NOMO-1 treated with DMSO at 0.1 percent for 48 hours (cell line): ENCODE measurements at regions not wholly inside any gene's neighbourhood (a gene's known extent, or its start where the extent isn't known, plus 50 kb on each side); places are given as distances from the start of the nearest gene placed in this dataset.

Experiments used
- DNase-seq: peaks from one replicate; lab custom pipeline; 2025; ENCODE audit not compliant: unreplicated experiment; lab: John Stamatoyannopoulos, UW

- no peak for DNase-seq
These were observed 1106.4 kb downstream of the NLGN4X start for GRCh38 chrX:5122181-5122678.

- no peak for DNase-seq
These were observed 1110.9 kb downstream of the NLGN4X start for GRCh38 chrX:5117816-5118215.

GRCh38 chrX:5113128-5113527 is 1115.5 kb downstream of the NLGN4X start:
- peak; percentile 3 for DNase-seq

GRCh38 chrX:5100004-5100403 is 1128.7 kb downstream of the NLGN4X start:
- no peak for DNase-seq

- no peak for DNase-seq
These were observed 1142.3 kb downstream of the NLGN4X start for GRCh38 chrX:5086388-5086787.

- DNase-seq = no peak
These were observed 1144.4 kb downstream of the NLGN4X start for GRCh38 chrX:5084279-5084678.

GRCh38 chrX:5082705-5083104 is 1146.0 kb downstream of the NLGN4X start:
- DNase-seq = no peak

- DNase-seq = no peak
These were observed 1147.9 kb downstream of the NLGN4X start for GRCh38 chrX:5080791-5081190.

GRCh38 chrX:5068550-5068949 is 1160.1 kb downstream of the NLGN4X start:
- no peak for DNase-seq

GRCh38 chrX:5057786-5058185 is 1170.9 kb downstream of the NLGN4X start:
- DNase-seq = no peak

GRCh38 chrX:5054852-5055251 is 1173.8 kb downstream of the NLGN4X start:
- no peak for DNase-seq

GRCh38 chrX:5051831-5052491 is 1176.7 kb downstream of the NLGN4X start:
- no peak for DNase-seq

GRCh38 chrX:5042563-5042962 is 1186.1 kb downstream of the NLGN4X start:
- DNase-seq = no peak

GRCh38 chrX:5031792-5032191 is 1196.9 kb downstream of the NLGN4X start:
- no peak for DNase-seq

- no peak for DNase-seq
These were observed 1213.2 kb downstream of the NLGN4X start for GRCh38 chrX:5015451-5015850.

GRCh38 chrX:4994855-4995254 is 1233.8 kb downstream of the NLGN4X start:
- DNase-seq = no peak

GRCh38 chrX:4978613-4979012 is 1250.1 kb downstream of the NLGN4X start:
- DNase-seq = no peak

- no peak for DNase-seq
These were observed 1257.0 kb downstream of the NLGN4X start for GRCh38 chrX:4971646-4972045.

- no peak for DNase-seq
These were observed 1250.7 kb upstream of the PRKX start for GRCh38 chrX:4964112-4964511.

- DNase-seq = no peak
These were observed 1250.0 kb upstream of the PRKX start for GRCh38 chrX:4963432-4963831.

- DNase-seq = no peak
These were observed 1231.3 kb upstream of the PRKX start for GRCh38 chrX:4944767-4945166.

GRCh38 chrX:4936315-4936714 is 1222.9 kb upstream of the PRKX start:
- DNase-seq = peak; percentile 31

- peak; percentile 94 for DNase-seq
These were observed 1222.4 kb upstream of the PRKX start for GRCh38 chrX:4935846-4936245.
